ENCODE measurements at regions not wholly inside any gene's neighbourhood (a gene's known extent, or its start where the extent isn't known, plus 50 kb on each side); places are given as distances from the start of the nearest gene placed in this dataset.
A peak's percentile ranks its signal among the peaks of the same experiment; 100 is the strongest.

DNA sequence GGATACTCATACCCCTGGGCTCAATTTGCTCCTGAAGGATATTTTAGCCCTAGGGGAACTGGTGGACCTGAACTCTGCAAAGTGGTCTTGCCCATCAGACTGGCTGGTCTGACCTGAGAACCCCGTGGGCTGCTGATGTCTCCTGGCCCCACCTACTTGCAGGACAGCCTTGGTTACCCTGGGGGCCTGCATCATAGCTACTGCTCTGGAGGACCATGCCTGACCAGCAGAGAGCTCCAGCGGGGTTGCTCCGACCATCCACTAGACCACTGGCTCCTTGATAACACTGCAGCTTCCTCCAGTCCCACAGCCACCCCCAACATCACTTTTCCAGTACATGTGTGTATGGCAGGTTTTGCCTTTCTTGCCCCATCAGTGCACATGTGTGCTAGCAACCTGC is 331.6 kb upstream of the BRINP3 start:
- Histone ChIP-seq H3K79me2 (ENCODE audit: control insufficient read depth, insufficient read depth, low read length) (no peaks in the 10 kb centered on the region), H3K9ac (ENCODE audit: insufficient read depth, low read length) (no peak overlapping the region)
- DNase-seq (ENCODE audit: low read depth in 2 of 2), result no peak

GRCh38 chr1:190812996-190813395 is 335.3 kb upstream of the BRINP3 start:
- Histone ChIP-seq H3K36me3 (ENCODE audit: control insufficient read depth, insufficient read depth, low read length) (no peaks in the 10 kb centered on the region), H3K79me2 (ENCODE audit: control insufficient read depth, insufficient read depth, low read length) (no peaks in the 10 kb centered on the region), H3K27me3 (ENCODE audit: control insufficient read depth, insufficient read depth, low read length) (no peaks in the 10 kb centered on the region), H3K9ac (ENCODE audit: insufficient read depth, low read length) (no peak overlapping the region), H4K20me1 (ENCODE audit: control insufficient read depth, extremely low read depth, insufficient read depth, low read length) (no peaks in the 10 kb centered on the region), H3K4me3 (replicated peaks in 1 of 4; ENCODE audit: control extremely low read depth in 1 of 4, insufficient read depth in 1 of 4, low read depth in 3 of 4, low read length in 4 of 4) (no peak overlapping the region), H3K4me1 (ENCODE audit: control insufficient read depth, extremely low read depth, insufficient read depth, low read length) (no peaks in the 10 kb centered on the region), H3K27ac (ENCODE audit: insufficient read depth, low read length) (no peak overlapping the region), H2AFZ (ENCODE audit: low read length) (no peak overlapping the region), H3K4me2 (ENCODE audit: extremely low read depth, insufficient read depth, low read length) (no peak overlapping the region), H3K9me3 (ENCODE audit: control insufficient read depth, insufficient read depth, low read depth, low read length) (no peaks in the 10 kb centered on the region)
- DNase-seq (ENCODE audit: low read depth in 2 of 2), result no peak
- TF ChIP-seq, protein P1, sequence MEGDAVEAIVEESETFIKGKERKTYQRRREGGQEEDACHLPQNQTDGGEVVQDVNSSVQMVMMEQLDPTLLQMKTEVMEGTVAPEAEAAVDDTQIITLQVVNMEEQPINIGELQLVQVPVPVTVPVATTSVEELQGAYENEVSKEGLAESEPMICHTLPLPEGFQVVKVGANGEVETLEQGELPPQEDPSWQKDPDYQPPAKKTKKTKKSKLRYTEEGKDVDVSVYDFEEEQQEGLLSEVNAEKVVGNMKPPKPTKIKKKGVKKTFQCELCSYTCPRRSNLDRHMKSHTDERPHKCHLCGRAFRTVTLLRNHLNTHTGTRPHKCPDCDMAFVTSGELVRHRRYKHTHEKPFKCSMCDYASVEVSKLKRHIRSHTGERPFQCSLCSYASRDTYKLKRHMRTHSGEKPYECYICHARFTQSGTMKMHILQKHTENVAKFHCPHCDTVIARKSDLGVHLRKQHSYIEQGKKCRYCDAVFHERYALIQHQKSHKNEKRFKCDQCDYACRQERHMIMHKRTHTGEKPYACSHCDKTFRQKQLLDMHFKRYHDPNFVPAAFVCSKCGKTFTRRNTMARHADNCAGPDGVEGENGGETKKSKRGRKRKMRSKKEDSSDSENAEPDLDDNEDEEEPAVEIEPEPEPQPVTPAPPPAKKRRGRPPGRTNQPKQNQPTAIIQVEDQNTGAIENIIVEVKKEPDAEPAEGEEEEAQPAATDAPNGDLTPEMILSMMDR (conservative IDR thresholded peaks at IDR 0.05 in 1 of 2, IDR thresholded peaks at IDR 0.05 in 1 of 2; ENCODE audit: low read depth in 1 of 2, low read length in 2 of 2), result no peak
- TF ChIP-seq EZH2 (IDR thresholded peaks at IDR 0.05; ENCODE audit: low read length, missing control alignments), result no peak

More for the DNA sequence above, 331.6 kb upstream of the BRINP3 start:
- Histone ChIP-seq H3K4me2 (ENCODE audit: extremely low read depth, insufficient read depth, low read length) (no peak overlapping the region), H3K27ac (ENCODE audit: insufficient read depth, low read length) (no peak overlapping the region), H2AFZ (ENCODE audit: low read length) (no peak overlapping the region), H4K20me1 (ENCODE audit: control insufficient read depth, extremely low read depth, insufficient read depth, low read length) (no peaks in the 10 kb centered on the region), H3K27me3 (ENCODE audit: control insufficient read depth, insufficient read depth, low read length) (no peaks in the 10 kb centered on the region), H3K9me3 (ENCODE audit: control insufficient read depth, insufficient read depth, low read depth, low read length) (no peaks in the 10 kb centered on the region), H3K4me1 (ENCODE audit: control insufficient read depth, extremely low read depth, insufficient read depth, low read length) (no peaks in the 10 kb centered on the region), H3K36me3 (ENCODE audit: control insufficient read depth, insufficient read depth, low read length) (no peaks in the 10 kb centered on the region), H3K4me3 (replicated peaks in 1 of 4; ENCODE audit: control extremely low read depth in 1 of 4, insufficient read depth in 1 of 4, low read depth in 3 of 4, low read length in 4 of 4) (no peak overlapping the region)
- no peak for TF ChIP-seq EZH2 (IDR thresholded peaks at IDR 0.05; ENCODE audit: low read length, missing control alignments)
- TF ChIP-seq, protein P1 (conservative IDR thresholded peaks at IDR 0.05 in 1 of 2, IDR thresholded peaks at IDR 0.05 in 1 of 2; ENCODE audit: low read depth in 1 of 2, low read length in 2 of 2), result no peak

- Histone ChIP-seq H2AFZ (ENCODE audit: low read length) (no peak overlapping the region), H3K27me3 (ENCODE audit: control insufficient read depth, insufficient read depth, low read length) (no peaks in the 10 kb centered on the region), H3K36me3 (ENCODE audit: control insufficient read depth, insufficient read depth, low read length) (no peaks in the 10 kb centered on the region), H3K4me3 (replicated peaks in 1 of 4; ENCODE audit: control extremely low read depth in 1 of 4, insufficient read depth in 1 of 4, low read depth in 3 of 4, low read length in 4 of 4) (no peak overlapping the region), H3K9me3 (ENCODE audit: control insufficient read depth, insufficient read depth, low read depth, low read length) (no peaks in the 10 kb centered on the region), H3K27ac (ENCODE audit: insufficient read depth, low read length) (no peak overlapping the region), H4K20me1 (ENCODE audit: control insufficient read depth, extremely low read depth, insufficient read depth, low read length) (no peaks in the 10 kb centered on the region), H3K4me2 (ENCODE audit: extremely low read depth, insufficient read depth, low read length) (no peak overlapping the region), H3K4me1 (ENCODE audit: control insufficient read depth, extremely low read depth, insufficient read depth, low read length) (no peaks in the 10 kb centered on the region), H3K9ac (ENCODE audit: insufficient read depth, low read length) (no peak overlapping the region), H3K79me2 (ENCODE audit: control insufficient read depth, insufficient read depth, low read length) (no peaks in the 10 kb centered on the region)
- DNase-seq (ENCODE audit: low read depth in 2 of 2), result peak in 1 of 2 donors; percentile 1
- no peak for TF ChIP-seq EZH2 (IDR thresholded peaks at IDR 0.05; ENCODE audit: low read length, missing control alignments)
- TF ChIP-seq, protein P1 (conservative IDR thresholded peaks at IDR 0.05 in 1 of 2, IDR thresholded peaks at IDR 0.05 in 1 of 2; ENCODE audit: low read depth in 1 of 2, low read length in 2 of 2), result no peak
These were observed 354.8 kb upstream of the BRINP3 start for GRCh38 chr1:190832511-190832910.

All from fibroblast of lung (primary cell).